ENCODE measurements at regions not wholly inside any gene's neighbourhood (a gene's known extent, or its start where the extent isn't known, plus 50 kb on each side); places are given as distances from the start of the nearest gene placed in this dataset.

DNA sequence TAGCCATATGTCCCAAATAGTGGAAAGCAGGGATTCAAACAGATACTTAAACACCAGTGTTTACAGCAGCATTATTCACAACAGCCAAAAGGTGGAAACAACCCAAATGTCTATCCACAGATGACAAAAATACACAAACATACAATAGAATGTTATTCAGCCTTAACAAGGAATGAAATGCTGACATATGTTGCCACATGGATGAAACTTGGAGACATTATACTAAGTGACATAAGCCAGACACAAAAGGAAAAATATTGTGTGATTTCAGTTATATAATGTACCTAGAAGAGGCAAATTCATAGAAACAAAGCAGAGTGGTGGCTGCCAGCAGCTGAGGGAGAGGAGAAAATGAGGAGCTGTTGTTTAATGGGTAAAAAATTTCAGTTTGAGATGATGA, 533.9 kb upstream of the FZD8 start:
- Histone ChIP-seq H2AK9ac (replicated peaks; ENCODE audit: low read depth, low read length, poor library complexity) (no peak overlapping the region), H3K27me3 (ENCODE audit: control insufficient read depth, insufficient read depth, low read length) (no peaks in the 10 kb centered on the region), H3K4me3 (ENCODE audit: insufficient read depth, low read depth, low read length) (no peak overlapping the region), H3K4ac (ENCODE audit: low read depth, low read length) (no peak overlapping the region), H3K18ac (ENCODE audit: low read depth, low read length) (no peak overlapping the region), H3K9me1 (ENCODE audit: insufficient read depth, low read length) (0 out of 2 replicates have a peak, but pooled peaks cover 4% of the 10 kb centered on the region), H4K5ac (ENCODE audit: low read depth, low read length) (no peak overlapping the region), H4K8ac (ENCODE audit: low read depth in 2 of 2, low read length in 2 of 2) (no peak overlapping the region), H2BK5ac (ENCODE audit: low read depth, low read length, poor library complexity, severe bottlenecking) (no peak overlapping the region), H4K20me1 (ENCODE audit: insufficient read depth, low read length) (no peaks in the 10 kb centered on the region), H3K4me1 (ENCODE audit: control insufficient read depth, insufficient read depth, low read length) (peaks cover 5% of the 10 kb centered on the region), H3K23ac (ENCODE audit: low read depth, low read length) (no peak overlapping the region), H3K9me3 (ENCODE audit: control insufficient read depth, insufficient read depth, low read length) (no peaks in the 10 kb centered on the region), H3K79me1 (ENCODE audit: low read depth in 1 of 2, low read length in 2 of 2) (no peaks in the 10 kb centered on the region), H3K56ac (ENCODE audit: extremely low read depth, insufficient read depth, low read length) (no peak overlapping the region), H3K14ac (replicated peaks; ENCODE audit: low read depth, low read length) (no peak overlapping the region), H2BK15ac (ENCODE audit: low read depth, low read length) (no peak overlapping the region), H3K9ac (ENCODE audit: low read depth, low read length) (no peak overlapping the region), H2AFZ (replicated peaks; ENCODE audit: low read length, poor library complexity) (no peak overlapping the region), H3K4me2 (ENCODE audit: low read depth, low read length) (no peak overlapping the region), H2BK20ac (ENCODE audit: low read depth, low read length) (no peak overlapping the region), H2BK120ac (ENCODE audit: low read depth, low read length) (no peak overlapping the region), H4K91ac (ENCODE audit: insufficient read depth, low read depth, low read length) (no peak overlapping the region), H3K27ac (ENCODE audit: insufficient read depth, low read length) (no peak overlapping the region), H3K36me3 (ENCODE audit: control insufficient read depth, insufficient read depth, low read length) (no peaks in the 10 kb centered on the region), H2AK5ac (ENCODE audit: low read depth, low read length) (no peak overlapping the region)
- POLR2A ChIA-PET (ENCODE audit: unreplicated experiment), result no interaction called here
- no TSS peak for BruUV-seq (replicated peaks)
- DNase-seq, result no peak
- intact Hi-C loops (cut with micrococcal nuclease) (no loop called here), dilution Hi-C loops (cut with HindIII; ENCODE audit: low sequenced_read_pairs, unreplicated experiment) (no loop called here), in situ Hi-C loops (cut with MboI; ENCODE audit: low sequenced_read_pairs) (no loop called here)
- ATAC-seq (ENCODE audit: low read depth), result no peak
- CTCF ChIA-PET, result no interaction called here
- TF ChIP-seq RFX5 (IDR thresholded peaks at IDR 0.05; ENCODE audit: low read depth, low read length) (no peak), BHLHE40 (IDR thresholded peaks at IDR 0.05; ENCODE audit: low read depth, low read length) (no peak), NFE2L2 (IDR thresholded peaks at IDR 0.05; ENCODE audit: low read depth, low read length) (no peak)
- TF ChIP-seq, protein P1, sequence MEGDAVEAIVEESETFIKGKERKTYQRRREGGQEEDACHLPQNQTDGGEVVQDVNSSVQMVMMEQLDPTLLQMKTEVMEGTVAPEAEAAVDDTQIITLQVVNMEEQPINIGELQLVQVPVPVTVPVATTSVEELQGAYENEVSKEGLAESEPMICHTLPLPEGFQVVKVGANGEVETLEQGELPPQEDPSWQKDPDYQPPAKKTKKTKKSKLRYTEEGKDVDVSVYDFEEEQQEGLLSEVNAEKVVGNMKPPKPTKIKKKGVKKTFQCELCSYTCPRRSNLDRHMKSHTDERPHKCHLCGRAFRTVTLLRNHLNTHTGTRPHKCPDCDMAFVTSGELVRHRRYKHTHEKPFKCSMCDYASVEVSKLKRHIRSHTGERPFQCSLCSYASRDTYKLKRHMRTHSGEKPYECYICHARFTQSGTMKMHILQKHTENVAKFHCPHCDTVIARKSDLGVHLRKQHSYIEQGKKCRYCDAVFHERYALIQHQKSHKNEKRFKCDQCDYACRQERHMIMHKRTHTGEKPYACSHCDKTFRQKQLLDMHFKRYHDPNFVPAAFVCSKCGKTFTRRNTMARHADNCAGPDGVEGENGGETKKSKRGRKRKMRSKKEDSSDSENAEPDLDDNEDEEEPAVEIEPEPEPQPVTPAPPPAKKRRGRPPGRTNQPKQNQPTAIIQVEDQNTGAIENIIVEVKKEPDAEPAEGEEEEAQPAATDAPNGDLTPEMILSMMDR (conservative IDR thresholded peaks at IDR 0.05; ENCODE audit: low read depth, low read length), result no peak

Data from IMR-90 (cell line).